PFSK-1 (cell line): ENCODE measurements at regions not wholly inside any gene's neighbourhood (a gene's known extent, or its start where the extent isn't known, plus 50 kb on each side); places are given as distances from the start of the nearest gene placed in this dataset.

Source experiments
- POLR2AphosphoS5 ChIP-seq: IDR thresholded peaks from 2 replicates; pipeline ENCODE4 v1.6.1; 2012; ENCODE audit warnings: low read depth, mild to moderate bottlenecking, control low read depth, low read length, moderate library complexity
- TF ChIP-seq, protein P1 (sequence below), 2 experiments: IDR thresholded peaks; 2 replicates each; pipeline versions ENCODE4 v1.6.1 to v1.8.0; 2011 to 2012; ENCODE audit warnings: low read depth in 2 of 2, low read length in 2 of 2, control low read depth in 1 of 2, inconsistent platforms in 1 of 2, mild to moderate bottlenecking in 1 of 2, moderate library complexity in 1 of 2; ENCODE audit not compliant: insufficient read depth in 1 of 2

DNA sequence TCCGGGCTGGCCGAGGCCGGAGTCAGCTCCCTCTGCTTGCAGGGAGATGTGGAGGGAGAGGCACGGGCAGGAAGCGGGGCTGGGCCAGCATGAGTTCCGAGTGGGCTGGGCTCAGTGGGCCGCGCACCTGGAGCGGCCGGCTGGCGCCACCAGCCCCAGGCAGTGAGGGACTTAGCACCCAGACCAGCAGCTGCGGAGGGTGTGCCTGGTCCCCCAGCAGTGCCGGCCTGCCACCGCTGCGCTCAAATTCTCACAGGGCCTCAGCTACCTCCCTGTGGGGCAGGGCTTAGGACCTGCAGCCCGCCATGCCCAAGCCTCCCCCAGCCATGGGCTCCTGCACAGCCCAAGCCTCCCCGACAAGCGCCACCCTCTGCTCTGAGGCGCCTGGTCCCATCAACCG, 700.3 kb downstream of the DNAH5 start:
- no peak for TF ChIP-seq POLR2AphosphoS5
- TF ChIP-seq, protein P1, sequence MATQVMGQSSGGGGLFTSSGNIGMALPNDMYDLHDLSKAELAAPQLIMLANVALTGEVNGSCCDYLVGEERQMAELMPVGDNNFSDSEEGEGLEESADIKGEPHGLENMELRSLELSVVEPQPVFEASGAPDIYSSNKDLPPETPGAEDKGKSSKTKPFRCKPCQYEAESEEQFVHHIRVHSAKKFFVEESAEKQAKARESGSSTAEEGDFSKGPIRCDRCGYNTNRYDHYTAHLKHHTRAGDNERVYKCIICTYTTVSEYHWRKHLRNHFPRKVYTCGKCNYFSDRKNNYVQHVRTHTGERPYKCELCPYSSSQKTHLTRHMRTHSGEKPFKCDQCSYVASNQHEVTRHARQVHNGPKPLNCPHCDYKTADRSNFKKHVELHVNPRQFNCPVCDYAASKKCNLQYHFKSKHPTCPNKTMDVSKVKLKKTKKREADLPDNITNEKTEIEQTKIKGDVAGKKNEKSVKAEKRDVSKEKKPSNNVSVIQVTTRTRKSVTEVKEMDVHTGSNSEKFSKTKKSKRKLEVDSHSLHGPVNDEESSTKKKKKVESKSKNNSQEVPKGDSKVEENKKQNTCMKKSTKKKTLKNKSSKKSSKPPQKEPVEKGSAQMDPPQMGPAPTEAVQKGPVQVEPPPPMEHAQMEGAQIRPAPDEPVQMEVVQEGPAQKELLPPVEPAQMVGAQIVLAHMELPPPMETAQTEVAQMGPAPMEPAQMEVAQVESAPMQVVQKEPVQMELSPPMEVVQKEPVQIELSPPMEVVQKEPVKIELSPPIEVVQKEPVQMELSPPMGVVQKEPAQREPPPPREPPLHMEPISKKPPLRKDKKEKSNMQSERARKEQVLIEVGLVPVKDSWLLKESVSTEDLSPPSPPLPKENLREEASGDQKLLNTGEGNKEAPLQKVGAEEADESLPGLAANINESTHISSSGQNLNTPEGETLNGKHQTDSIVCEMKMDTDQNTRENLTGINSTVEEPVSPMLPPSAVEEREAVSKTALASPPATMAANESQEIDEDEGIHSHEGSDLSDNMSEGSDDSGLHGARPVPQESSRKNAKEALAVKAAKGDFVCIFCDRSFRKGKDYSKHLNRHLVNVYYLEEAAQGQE (IDR thresholded peaks at IDR 0.05; ENCODE audit: insufficient read depth in 1 of 2, low read depth in 2 of 2, low read length in 2 of 2): no peak
